ENCODE measurements at regions not wholly inside any gene's neighbourhood (a gene's known extent, or its start where the extent isn't known, plus 50 kb on each side); places are given as distances from the start of the nearest gene placed in this dataset.

DNA sequence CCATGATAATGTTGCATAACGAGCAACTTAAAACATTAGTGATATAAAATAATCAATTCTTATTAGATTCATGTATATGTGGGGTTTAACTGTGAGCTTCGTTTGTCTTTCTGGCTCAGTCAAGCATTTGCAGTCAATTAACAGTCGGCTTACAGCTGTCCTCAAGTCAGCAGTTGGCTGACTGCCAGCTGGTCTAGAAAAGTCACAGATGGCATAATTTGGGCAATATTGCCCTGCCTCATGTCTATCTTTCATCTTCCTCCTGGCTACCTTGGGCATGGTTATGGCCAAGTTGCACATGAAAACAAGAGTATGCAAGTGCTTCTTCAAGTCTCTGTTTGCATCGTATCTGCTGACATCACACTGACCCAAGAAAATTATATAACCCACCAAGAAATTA is 186.1 kb upstream of the ZWINT start:
- TF ChIP-seq, protein P1, sequence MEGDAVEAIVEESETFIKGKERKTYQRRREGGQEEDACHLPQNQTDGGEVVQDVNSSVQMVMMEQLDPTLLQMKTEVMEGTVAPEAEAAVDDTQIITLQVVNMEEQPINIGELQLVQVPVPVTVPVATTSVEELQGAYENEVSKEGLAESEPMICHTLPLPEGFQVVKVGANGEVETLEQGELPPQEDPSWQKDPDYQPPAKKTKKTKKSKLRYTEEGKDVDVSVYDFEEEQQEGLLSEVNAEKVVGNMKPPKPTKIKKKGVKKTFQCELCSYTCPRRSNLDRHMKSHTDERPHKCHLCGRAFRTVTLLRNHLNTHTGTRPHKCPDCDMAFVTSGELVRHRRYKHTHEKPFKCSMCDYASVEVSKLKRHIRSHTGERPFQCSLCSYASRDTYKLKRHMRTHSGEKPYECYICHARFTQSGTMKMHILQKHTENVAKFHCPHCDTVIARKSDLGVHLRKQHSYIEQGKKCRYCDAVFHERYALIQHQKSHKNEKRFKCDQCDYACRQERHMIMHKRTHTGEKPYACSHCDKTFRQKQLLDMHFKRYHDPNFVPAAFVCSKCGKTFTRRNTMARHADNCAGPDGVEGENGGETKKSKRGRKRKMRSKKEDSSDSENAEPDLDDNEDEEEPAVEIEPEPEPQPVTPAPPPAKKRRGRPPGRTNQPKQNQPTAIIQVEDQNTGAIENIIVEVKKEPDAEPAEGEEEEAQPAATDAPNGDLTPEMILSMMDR (IDR thresholded peaks at IDR 0.05): no peak
- TF ChIP-seq POLR2AphosphoS5 (IDR thresholded peaks at IDR 0.05) (no peak), POLR2A (IDR thresholded peaks at IDR 0.05) (no peak)

All from sigmoid colon (tissue), 4 donors.